ENCODE measurements at regions not wholly inside any gene's neighbourhood (a gene's known extent, or its start where the extent isn't known, plus 50 kb on each side); places are given as distances from the start of the nearest gene placed in this dataset.

- no peak overlapping the region for H3K4me3 ChIP-seq (ENCODE audit: low read depth, low read length)
- no peaks in the 10 kb centered on the region for H3K9me3 ChIP-seq (ENCODE audit: severe bottlenecking)
- DNase-seq, result no peak
- no peaks in the 10 kb centered on the region for H3K27me3 ChIP-seq (ENCODE audit: insufficient read depth, low read depth, severe bottlenecking)
- no peaks in the 10 kb centered on the region for H3K36me3 ChIP-seq
- TF ChIP-seq, protein P1, sequence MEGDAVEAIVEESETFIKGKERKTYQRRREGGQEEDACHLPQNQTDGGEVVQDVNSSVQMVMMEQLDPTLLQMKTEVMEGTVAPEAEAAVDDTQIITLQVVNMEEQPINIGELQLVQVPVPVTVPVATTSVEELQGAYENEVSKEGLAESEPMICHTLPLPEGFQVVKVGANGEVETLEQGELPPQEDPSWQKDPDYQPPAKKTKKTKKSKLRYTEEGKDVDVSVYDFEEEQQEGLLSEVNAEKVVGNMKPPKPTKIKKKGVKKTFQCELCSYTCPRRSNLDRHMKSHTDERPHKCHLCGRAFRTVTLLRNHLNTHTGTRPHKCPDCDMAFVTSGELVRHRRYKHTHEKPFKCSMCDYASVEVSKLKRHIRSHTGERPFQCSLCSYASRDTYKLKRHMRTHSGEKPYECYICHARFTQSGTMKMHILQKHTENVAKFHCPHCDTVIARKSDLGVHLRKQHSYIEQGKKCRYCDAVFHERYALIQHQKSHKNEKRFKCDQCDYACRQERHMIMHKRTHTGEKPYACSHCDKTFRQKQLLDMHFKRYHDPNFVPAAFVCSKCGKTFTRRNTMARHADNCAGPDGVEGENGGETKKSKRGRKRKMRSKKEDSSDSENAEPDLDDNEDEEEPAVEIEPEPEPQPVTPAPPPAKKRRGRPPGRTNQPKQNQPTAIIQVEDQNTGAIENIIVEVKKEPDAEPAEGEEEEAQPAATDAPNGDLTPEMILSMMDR (IDR thresholded peaks at IDR 0.05; ENCODE audit: low read depth, low read length), result no peak
- H3K27ac ChIP-seq, result no peak overlapping the region
These were observed 236.7 kb upstream of the JADE1 start for GRCh38 chr4:128572778-128573241.

DNA sequence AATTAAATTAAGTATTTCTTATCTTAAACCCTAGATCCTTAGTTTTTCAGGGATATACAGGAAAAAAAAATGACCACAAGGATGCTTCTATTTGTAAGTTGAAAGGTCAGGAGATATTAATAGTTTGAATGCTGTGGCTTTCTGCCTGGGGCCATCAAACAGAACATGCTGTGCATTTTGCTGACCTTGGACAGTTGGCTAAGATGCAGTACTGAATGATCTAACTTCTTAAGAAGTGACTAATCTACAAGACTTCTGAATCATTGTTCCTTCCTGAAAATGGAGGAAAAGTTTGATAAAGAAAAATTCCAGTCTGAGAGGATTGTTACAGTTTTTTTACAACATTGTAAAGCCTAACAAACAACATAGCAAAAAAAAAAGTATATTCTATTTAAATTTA, 237.8 kb upstream of the JADE1 start:
- no peak for DNase-seq
- TF ChIP-seq, protein P1 (IDR thresholded peaks at IDR 0.05; ENCODE audit: low read depth, low read length), result no peak
- Histone ChIP-seq H3K4me3 (ENCODE audit: low read depth, low read length) (no peak overlapping the region), H3K27me3 (ENCODE audit: insufficient read depth, low read depth, severe bottlenecking) (no peaks in the 10 kb centered on the region), H3K36me3 (no peaks in the 10 kb centered on the region), H3K27ac (no peak overlapping the region), H3K9me3 (ENCODE audit: severe bottlenecking) (no peaks in the 10 kb centered on the region)

DNA sequence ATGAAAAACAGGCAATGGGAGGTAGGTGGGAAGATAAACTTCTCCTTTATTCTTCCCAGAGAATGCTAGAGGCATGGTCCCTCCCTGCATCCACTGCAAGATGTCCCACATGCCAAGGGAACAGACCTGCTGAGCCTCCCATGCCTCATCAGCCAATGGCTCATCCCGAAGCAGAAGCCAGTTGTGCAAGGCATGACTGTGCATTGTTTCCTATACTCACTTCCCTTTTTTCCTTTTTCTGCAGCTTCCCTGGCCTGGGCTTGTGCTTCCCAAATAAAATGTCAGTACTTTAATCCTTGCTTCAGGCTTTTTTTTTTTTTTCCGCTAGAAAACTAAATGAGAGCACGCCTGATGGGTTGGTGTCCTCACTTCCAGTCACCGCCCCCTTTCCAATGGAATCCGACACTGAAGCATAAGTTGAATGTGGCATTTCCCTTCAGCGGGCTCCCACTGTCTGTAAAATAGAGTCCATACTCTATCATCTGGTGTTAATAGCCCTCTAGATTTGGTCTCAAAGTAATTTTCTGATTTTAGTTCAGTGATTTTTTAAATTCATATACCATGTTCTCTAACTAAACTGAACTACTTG, 239.0 kb upstream of the JADE1 start:
- Histone ChIP-seq H3K9me3 (ENCODE audit: severe bottlenecking) (no peaks in the 10 kb centered on the region), H3K27ac (no peak overlapping the region), H3K4me3 (ENCODE audit: low read depth, low read length) (no peak overlapping the region), H3K36me3 (no peaks in the 10 kb centered on the region), H3K27me3 (ENCODE audit: insufficient read depth, low read depth, severe bottlenecking) (no peaks in the 10 kb centered on the region)
- DNase-seq, result no peak
- TF ChIP-seq, protein P1 (IDR thresholded peaks at IDR 0.05; ENCODE audit: low read depth, low read length), result no peak

- Histone ChIP-seq H3K36me3 (no peaks in the 10 kb centered on the region), H3K9me3 (ENCODE audit: severe bottlenecking) (no peaks in the 10 kb centered on the region), H3K27ac (no peak overlapping the region), H3K4me3 (ENCODE audit: low read depth, low read length) (no peak overlapping the region), H3K27me3 (ENCODE audit: insufficient read depth, low read depth, severe bottlenecking) (no peaks in the 10 kb centered on the region)
- TF ChIP-seq, protein P1 (IDR thresholded peaks at IDR 0.05; ENCODE audit: low read depth, low read length), result no peak
- DNase-seq, result no peak
These were observed 242.8 kb upstream of the JADE1 start for GRCh38 chr4:128566693-128567092.

GRCh38 chr4:128565565-128566186, 243.8 kb upstream of the JADE1 start:
- DNase-seq, result peak; percentile 83
- TF ChIP-seq, protein P1 (IDR thresholded peaks at IDR 0.05; ENCODE audit: low read depth, low read length), result peak; percentile 91
- H3K36me3 ChIP-seq, result no peaks in the 10 kb centered on the region
- H3K4me3 ChIP-seq (ENCODE audit: low read depth, low read length), result no peak overlapping the region
- no peaks in the 10 kb centered on the region for H3K9me3 ChIP-seq (ENCODE audit: severe bottlenecking)
- no peaks in the 10 kb centered on the region for H3K27me3 ChIP-seq (ENCODE audit: insufficient read depth, low read depth, severe bottlenecking)
- H3K27ac ChIP-seq, result no peak overlapping the region
